Loucy (cell line): ENCODE measurements at regions not wholly inside any gene's neighbourhood (a gene's known extent, or its start where the extent isn't known, plus 50 kb on each side); places are given as distances from the start of the nearest gene placed in this dataset.

Experiments
- H2AFZ ChIP-seq: fragments of 200-600 bp; sonication (generic); 2 replicates; pipeline ENCODE4 v1.6.0; 2016; ENCODE audit warnings: antibody characterized with exemption, mild to moderate bottlenecking, low read length, moderate library complexity
- H3F3A ChIP-seq: fragments of 200-600 bp; 2 replicates; pipeline ENCODE4 v1.6.0; 2016; ENCODE audit warnings: antibody characterized with exemption, low read depth, mild to moderate bottlenecking
- H3K27me3 ChIP-seq: fragments of 200-600 bp; sonication (generic); 2 replicates; pipeline ENCODE4 v1.6.1; 2014; ENCODE audit warnings: low read length, mild to moderate bottlenecking; ENCODE audit not compliant: insufficient read depth, poor library complexity, severe bottlenecking
- H3K36me3 ChIP-seq: fragments of 200-600 bp; sonication (generic); 2 replicates; pipeline ENCODE4 v1.6.1; 2016; ENCODE audit warnings: low read length; ENCODE audit not compliant: insufficient read depth
- H3K4me1 ChIP-seq: fragments of 200-600 bp; sonication (generic); 2 replicates; pipeline ENCODE4 v1.5.1; 2014; ENCODE audit warnings: low read length, mild to moderate bottlenecking; ENCODE audit not compliant: insufficient read depth, poor library complexity, severe bottlenecking
- H3K4me2 ChIP-seq: fragments of 200-600 bp; sonication (generic); 2 replicates; pipeline ENCODE4 v1.6.0; 2014; ENCODE audit warnings: antibody characterized with exemption, low read length, low read depth, mild to moderate bottlenecking; ENCODE audit not compliant: poor library complexity, severe bottlenecking
- H3K4me3 ChIP-seq: fragments of 200-600 bp; sonication (generic); 2 replicates; pipeline ENCODE4 v1.5.1; 2014; ENCODE audit warnings: low read length, mild to moderate bottlenecking, mixed read lengths; ENCODE audit not compliant: poor library complexity, severe bottlenecking
- H3K79me2 ChIP-seq: fragments of 200-600 bp; sonication (generic); 2 replicates; pipeline ENCODE4 v1.6.1; 2014; ENCODE audit warnings: low read length; ENCODE audit not compliant: insufficient read depth
- H3K9ac ChIP-seq: fragments of 200-600 bp; sonication (generic); 2 replicates; pipeline ENCODE4 v1.6.0; 2014; ENCODE audit warnings: mild to moderate bottlenecking, low read depth, low read length, moderate library complexity; ENCODE audit not compliant: poor library complexity, severe bottlenecking
- H3K9me2 ChIP-seq: fragments of 200-600 bp; sonication (generic); replicated peaks from 2 replicates; pipeline ENCODE4 v1.6.1; 2016; ENCODE audit warnings: low read depth, low read length, mixed read lengths
- H3K9me3 ChIP-seq: fragments of 200-600 bp; sonication (generic); 2 replicates; pipeline ENCODE4 v1.6.1; 2014; ENCODE audit warnings: mild to moderate bottlenecking, antibody characterized with exemption, low read length, low read depth; ENCODE audit not compliant: insufficient read depth
- H4K20me1 ChIP-seq: fragments of 200-600 bp; sonication (generic); 2 replicates; pipeline ENCODE4 v1.6.0; 2014; ENCODE audit warnings: antibody characterized with exemption, low read length, mild to moderate bottlenecking; ENCODE audit not compliant: insufficient read depth, poor library complexity, severe bottlenecking
- CTCF ChIP-seq: fragments of 200-600 bp; sonication (generic); conservative IDR thresholded peaks from 2 replicates; pipeline ENCODE4 v1.5.1; 2014; ENCODE audit warnings: mild to moderate bottlenecking, antibody characterized with exemption, low read length
- EZH2phosphoT487 ChIP-seq: fragments of 200-600 bp; IDR thresholded peaks from 2 replicates; pipeline ENCODE4 v1.6.1; 2018; ENCODE audit warnings: antibody characterized with exemption, mild to moderate bottlenecking, moderate library complexity, borderline replicate concordance

GRCh38 chr6:87887266-87887665, 160.4 kb upstream of the SPACA1 start:
- Histone ChIP-seq H4K20me1 (no peaks in the 10 kb centered on the region), H3K27me3 (no peaks in the 10 kb centered on the region), H2AFZ (no peak overlapping the region), H3K79me2 (no peaks in the 10 kb centered on the region), H3K9me3 (no peaks in the 10 kb centered on the region), H3K9me2 (no peaks in the 10 kb centered on the region), H3F3A (no peaks in the 10 kb centered on the region), H3K9ac (no peak overlapping the region), H3K4me1 (no peaks in the 10 kb centered on the region), H3K4me2 (no peak overlapping the region), H3K4me3 (no peak overlapping the region), H3K36me3 (no peaks in the 10 kb centered on the region)
- no peak for TF ChIP-seq CTCF
- TF ChIP-seq EZH2phosphoT487, result no peak

GRCh38 chr6:87884203-87884602, 163.4 kb upstream of the SPACA1 start:
- no peaks in the 10 kb centered on the region for H3K27me3 ChIP-seq
- TF ChIP-seq CTCF (no peak), EZH2phosphoT487 (no peak)
- H3K4me2 ChIP-seq, result no peak overlapping the region

GRCh38 chr6:87881342-87881895, 166.2 kb upstream of the SPACA1 start:
- Histone ChIP-seq H2AFZ (no peak overlapping the region), H3K36me3 (no peaks in the 10 kb centered on the region), H3K4me1 (no peaks in the 10 kb centered on the region), H3K9me3 (no peaks in the 10 kb centered on the region), H4K20me1 (no peaks in the 10 kb centered on the region), H3K9me2 (no peaks in the 10 kb centered on the region), H3K79me2 (no peaks in the 10 kb centered on the region), H3K27me3 (no peaks in the 10 kb centered on the region), H3F3A (no peaks in the 10 kb centered on the region), H3K9ac (no peak overlapping the region), H3K4me3 (no peak overlapping the region), H3K4me2 (no peak overlapping the region)
- no peak for TF ChIP-seq EZH2phosphoT487
- no peak for TF ChIP-seq CTCF

More at GRCh38 chr6:87884203-87884602, 163.4 kb upstream of the SPACA1 start:
- H3K9me3 ChIP-seq, result no peaks in the 10 kb centered on the region
- H4K20me1 ChIP-seq, result no peaks in the 10 kb centered on the region
- H3K36me3 ChIP-seq, result no peaks in the 10 kb centered on the region
- H3K79me2 ChIP-seq, result no peaks in the 10 kb centered on the region
- H3K9ac ChIP-seq, result no peak overlapping the region
- no peak overlapping the region for H3K4me3 ChIP-seq
- H3F3A ChIP-seq, result no peaks in the 10 kb centered on the region
- no peaks in the 10 kb centered on the region for H3K9me2 ChIP-seq
- H3K4me1 ChIP-seq, result no peaks in the 10 kb centered on the region
- no peak overlapping the region for H2AFZ ChIP-seq
